Stimulated activated CD8-positive, alpha-beta memory T cell treated with anti-CD3 and anti-CD28 coated beads, Interleukin-7, amount 100 ng/mL, for 4 hours (primary cell): ENCODE measurements at regions not wholly inside any gene's neighbourhood (a gene's known extent, or its start where the extent isn't known, plus 50 kb on each side); places are given as distances from the start of the nearest gene placed in this dataset.

Experiments used
- DNase-seq, 2 donors: peaks; one replicate each; pipeline ENCODE4 v3.0.0-alpha.2; 2020; ENCODE audit warnings: low read depth in 2 of 2

DNA sequence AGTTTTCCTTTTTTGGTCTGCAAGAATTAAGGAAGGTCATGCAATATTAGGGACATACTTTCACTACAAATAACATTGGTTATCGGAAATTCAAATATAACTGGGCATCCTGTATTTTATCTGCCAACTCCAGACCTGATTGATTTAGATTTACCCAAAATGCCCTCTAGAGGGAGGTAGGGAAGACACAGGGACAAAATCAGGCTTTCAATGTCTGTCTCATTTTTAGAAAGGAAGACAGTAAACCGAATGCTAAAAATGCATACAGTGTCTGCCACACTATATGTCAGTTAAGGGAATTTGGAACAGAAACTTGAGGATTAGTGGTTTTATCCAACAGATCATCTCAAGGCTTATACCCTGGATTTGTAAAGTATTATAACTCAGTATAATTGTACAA, 161.7 kb upstream of the SOX9 start:
- DNase-seq: no peak

DNA sequence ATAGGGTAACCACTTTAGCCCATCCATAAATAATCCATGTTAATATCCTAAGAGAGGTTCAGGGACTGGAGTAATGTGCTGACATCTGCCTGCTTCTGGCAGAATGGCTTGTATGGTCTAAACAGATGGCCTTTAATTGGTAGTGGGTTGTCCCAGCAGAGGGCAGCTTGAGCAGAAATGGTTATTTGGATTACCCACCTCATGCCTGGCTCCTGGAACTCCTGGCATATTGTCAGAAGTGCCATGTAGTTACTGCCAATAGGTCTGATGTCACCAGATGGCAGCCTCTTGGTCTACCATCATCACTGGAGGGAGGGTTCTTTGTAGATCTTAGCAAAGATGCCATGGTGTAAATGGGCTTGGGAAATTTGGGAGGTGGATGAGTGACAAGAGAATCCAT, 157.5 kb upstream of the SOX9 start:
- no peak for DNase-seq

DNA sequence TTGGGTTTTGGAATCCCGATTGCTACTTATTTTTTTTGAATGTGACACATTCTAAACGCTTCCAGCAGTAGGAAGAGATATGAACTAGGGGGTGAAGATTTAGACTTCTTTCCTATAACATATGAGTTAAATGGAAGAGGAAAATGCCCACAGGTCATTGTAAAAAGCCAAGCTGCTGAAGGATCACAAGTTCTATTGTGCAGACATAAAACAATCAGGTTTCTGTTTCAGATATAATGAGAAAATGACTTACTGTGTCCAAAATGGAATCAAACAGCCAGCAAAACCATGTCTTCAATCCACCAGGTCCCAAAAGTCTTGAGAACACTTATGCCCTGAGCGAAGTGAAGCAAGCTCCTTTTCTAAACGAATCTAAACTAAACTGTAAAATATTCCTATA, 157.0 kb upstream of the SOX9 start:
- no peak for DNase-seq

DNA sequence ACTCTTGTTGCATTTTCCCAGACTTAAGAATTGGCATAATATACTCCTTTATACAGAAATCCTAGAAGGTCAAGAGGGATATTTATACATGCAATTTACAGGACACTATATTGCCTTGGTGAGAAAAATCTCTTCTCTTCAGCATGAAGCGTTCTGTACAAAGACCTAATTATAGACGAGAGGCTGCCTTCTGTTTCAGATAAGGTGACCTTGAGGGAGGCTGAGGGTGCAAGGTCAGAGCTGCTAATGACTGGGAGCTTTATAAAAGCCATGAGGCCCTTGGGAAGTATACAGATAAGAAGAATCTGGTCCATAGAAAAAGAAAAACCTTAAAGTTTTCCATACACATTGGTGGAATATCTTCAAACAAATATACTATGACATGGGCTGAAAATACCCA, 156.3 kb upstream of the SOX9 start:
- no peak for DNase-seq

DNA sequence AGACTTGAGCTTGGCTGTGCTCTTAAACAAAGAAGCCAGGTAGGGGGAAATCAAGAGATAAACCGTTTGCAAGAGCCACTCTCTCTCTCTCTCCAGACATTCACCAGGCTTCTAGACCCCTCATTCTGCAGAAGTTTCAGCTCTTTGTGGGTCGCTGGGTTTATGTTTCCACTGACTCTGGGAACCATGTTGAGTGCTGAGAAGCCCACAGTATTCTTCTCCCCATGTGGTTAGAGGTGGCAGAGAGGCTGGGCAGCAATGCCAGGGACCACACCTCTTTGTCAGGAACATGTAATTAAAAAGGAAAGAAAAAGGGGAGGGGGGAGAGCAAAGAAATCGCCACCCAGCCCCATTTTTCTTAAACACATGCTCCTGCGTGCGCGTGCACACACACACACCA, 154.8 kb upstream of the SOX9 start:
- DNase-seq: no peak

DNA sequence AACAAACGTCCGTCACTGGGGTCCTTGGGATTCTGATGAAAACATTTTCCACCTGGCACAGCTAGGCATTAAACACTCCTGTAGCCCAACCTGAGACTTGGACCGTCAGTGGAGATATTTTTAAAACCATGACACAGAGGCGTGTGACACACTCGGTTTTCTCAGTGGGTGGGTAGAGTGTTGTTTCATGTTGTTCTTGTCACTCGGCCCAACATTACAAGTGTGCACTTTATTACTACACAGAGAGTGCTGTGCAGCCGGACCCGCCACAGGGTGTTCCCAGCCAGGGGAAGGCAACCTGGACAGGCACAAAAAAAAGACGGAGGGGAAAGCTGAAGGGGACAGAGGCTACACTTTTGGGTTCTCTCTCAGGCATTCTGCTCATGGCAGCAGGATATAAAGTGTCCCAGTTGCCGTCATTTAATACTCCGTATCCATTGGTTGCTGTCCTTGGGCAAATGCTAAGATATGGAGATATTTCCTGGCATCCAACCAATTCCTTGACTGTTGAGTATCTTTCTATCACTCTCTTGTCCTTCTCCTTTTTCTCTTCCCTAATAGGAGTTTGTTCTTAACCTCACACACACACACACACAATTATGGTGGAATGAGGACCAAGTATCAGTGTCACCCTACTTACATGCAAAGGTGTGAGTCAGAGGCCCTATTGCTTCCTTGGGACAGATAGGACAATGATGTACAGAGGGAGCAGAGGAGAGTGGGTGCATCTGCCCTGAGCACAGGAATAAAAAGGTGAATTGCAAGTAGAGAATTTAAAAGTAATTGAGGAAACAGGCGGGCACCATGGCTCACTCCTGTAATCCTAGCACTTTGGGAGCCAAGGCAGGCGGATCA, 154.1 kb upstream of the SOX9 start:
- no peak for DNase-seq

DNA sequence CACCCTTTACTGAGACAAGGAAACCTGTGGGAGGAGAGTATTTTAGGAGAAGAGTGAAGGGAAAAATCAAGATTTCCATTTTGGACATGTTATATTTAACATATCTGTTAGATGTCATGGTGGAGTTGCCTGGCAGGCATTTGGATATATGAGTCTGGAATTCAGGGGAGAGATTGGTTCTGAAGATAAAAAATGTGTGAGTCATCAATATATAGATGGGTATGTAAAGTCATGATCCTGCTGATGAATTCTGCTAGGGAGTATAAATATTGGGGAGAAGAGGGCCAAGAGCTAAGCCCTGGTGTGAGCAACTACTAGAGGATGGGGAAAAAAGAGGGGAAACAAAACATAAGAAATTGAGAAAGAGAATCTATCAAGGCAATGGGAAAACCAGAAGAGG, 151.3 kb upstream of the SOX9 start:
- no peak for DNase-seq

DNA sequence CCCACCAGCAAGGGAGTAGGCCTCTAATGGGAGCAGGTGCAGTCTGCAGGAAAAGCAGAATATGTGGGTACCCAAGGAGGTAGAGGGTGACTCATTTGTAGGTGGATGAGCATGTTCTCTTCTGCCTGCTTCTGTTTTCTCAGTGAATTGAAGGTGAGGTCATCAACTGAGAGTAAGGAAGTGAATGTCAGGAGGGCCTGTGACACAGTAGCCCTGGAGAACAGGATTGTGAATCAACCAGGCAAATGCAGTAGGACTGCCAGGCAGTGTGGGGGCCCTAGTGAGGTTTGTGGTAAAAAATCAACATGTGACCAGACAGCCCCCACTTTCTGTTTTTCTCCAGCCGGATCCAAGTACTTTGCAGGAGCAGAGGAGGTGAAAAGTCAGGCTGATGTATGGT, 150.5 kb upstream of the SOX9 start:
- no peak for DNase-seq

DNA sequence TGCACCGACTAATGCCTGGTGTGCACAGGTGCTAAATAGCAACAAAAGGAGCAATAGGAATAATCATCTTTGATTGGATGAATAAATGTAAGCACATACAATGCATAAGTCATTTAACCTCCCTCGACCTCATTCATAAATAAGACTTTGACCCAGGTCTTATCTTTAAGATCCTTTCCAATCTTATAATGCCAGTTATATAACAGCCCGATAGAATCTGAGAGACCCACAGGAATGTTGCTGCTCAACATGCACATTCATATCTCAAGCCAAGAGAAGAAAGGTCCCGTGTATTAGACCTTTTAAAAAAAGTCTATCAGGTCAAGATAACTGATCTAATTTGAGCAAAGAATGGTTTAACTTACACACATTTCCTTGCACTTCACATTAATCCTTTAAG, 146.8 kb upstream of the SOX9 start:
- DNase-seq: no peak

DNA sequence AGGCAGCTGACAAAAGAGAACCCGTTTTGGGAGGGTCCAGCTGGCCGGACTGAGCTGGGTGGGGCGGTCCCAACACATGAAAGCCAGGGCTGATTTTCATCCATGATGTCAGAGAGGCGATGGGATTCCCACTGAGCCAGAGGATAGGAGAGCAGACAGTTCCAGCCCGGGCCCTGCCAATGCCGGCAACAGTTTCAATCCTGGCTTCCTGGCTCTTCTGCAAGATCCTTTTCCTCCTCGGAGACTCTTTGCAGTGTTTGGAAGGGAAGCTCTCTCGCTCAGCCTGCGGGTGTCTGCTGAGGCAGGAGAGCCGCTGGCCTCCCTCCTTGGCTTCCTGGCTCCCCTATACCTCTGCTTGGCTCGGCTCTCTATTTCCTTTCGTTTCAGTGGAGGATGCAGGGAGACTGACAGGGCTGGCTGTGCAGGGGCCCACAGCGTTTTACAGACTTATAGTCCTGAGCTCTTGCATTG, 145.5 kb upstream of the SOX9 start:
- no peak for DNase-seq

DNA sequence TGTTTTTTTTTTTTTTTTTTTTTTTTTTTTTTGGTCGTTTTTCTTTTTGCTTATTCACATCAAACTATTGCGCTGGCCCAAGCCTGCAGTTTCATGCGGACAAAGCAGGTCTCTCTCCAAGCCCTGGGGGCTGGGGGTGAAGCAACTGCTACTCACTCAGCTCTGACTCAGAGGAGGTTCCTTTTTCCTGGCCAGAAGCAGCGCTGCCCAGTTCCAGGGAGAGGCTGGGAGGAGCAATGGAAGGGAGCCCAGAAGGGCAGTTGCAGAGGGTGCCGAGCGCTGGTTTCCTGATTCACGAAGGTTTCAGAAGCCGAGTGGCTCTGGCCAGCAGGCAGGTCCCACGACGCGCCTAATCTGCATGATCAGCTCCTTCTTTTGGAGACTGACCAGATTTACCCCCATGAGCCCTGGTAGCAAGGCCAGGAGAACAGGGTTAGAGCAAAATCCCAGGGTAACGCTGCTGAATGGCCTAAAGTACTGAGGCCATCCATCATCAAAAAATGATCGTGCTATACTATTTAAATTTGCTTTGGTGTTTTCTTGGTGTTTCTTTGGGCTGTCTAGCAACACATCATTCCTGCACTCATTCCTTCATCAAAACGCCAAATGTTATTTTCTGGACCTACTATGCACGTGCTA, 144.7 kb upstream of the SOX9 start:
- no peak for DNase-seq

DNA sequence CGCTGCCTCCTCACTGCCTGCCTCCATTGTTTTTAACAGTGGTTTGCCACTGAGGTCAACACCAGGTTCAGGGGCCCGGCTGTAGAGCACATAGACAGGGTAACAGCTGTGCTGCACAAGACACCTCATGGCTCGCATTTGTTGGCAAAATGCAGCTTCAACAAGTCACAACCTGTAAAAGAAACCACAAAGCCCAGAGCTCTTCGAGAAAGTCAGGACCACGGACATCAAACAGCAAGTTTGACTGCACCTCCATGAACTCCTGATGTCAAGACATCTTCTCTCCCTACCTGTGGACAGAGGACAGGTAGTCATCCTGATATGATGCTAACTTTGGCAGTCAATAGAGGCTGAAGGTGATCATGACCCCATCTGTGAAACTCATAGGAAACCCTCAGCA, 142.4 kb upstream of the SOX9 start:
- DNase-seq: no peak

DNA sequence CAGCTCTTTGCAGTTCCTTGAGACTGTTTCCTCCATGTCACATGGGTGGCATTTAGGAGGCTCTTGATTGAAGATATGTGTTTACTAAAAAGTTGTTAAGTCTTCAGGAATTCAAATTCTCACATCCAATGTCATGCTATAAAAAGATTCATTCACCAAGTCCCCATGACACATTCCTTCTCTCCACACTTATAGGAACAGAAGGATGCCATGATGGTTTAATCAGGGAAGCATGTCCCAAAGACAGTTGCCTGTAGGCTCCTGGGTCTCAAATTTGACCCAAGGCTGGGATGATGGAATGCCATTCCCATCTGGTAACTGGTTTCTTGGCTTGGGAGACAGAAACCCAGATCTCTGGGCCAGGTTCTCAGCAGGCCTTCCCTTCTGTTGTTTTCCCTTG, 140.6 kb upstream of the SOX9 start:
- no peak for DNase-seq

DNA sequence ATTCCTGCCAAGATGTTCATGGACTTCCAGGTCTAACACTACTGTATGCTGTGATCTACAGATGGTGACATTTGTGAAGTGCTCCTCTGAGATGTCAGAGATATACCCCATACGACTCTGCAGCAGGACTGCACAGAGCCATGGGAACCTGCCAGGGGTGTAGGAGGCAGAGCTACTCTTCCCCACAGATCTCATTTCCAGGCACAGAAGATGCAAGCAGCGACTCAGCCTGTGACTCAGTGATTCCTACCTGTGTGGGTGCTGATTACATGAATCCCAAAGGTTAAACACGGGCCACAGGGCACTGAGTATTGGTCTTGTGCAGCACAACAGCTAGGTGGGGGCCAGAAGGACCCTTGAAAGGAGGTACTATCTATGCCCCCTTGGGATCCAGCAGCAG, 137.0 kb upstream of the SOX9 start:
- DNase-seq: no peak

DNA sequence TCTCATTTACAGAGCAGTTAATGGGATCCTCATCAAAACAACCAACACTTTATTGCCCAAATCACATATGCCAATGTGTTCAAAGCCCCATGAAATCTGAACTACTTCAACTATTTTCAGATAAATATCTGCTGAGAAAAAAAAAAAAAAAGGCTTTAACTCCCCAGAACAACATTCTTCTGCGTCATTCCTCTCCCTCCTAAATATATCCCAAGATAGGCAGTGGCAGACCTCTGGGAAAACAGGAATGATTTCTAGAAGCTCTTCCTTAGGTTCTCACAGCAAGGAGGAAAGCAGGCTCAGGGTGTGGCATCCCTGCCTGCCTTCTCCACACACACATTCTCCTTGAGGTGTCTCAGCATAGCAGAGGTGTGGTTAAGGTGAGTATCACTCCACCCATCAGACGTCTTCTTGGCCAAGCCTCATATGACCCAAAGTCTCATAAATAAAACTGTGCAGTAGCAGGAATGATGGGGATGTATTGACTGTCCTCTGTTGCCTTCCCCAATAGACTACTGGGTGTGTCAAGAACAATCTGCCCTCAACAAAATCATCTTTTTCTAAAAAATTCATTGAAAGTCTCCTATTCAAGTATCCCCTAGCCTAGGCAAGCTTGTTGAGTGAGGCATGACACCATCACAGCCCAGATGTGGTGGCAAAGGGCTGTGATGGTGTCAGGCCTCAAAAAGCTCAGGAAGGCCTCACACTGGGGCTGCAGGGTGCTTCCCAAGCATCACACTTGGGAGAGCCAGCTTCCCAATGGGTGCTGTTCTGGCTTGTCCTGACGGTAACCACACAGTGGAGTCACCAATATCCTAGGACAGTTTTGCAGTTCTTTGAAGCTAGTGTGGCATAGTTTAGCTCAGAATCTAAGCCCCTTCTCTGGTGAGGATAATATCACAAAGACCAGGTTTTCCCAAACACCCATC, 135.4 kb upstream of the SOX9 start:
- no peak for DNase-seq

DNA sequence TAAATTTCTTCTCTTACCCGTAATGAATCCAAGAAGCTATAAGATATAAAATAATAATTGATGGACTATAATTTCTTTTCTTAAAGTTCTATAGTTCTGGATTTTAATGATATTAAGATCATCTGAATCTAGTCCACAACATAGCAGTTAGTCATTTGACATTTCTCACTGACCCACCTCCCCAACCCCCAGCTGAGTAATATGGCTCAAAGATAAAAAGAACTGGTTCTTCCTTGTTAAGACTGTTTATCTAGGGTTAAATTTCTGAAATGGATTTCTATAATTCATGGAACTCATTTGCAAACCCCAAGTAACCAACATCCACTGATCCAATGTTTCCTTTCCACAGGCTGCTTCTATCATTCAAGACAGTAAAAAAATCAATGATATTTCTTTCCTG, 133.9 kb upstream of the SOX9 start:
- DNase-seq: no peak

DNA sequence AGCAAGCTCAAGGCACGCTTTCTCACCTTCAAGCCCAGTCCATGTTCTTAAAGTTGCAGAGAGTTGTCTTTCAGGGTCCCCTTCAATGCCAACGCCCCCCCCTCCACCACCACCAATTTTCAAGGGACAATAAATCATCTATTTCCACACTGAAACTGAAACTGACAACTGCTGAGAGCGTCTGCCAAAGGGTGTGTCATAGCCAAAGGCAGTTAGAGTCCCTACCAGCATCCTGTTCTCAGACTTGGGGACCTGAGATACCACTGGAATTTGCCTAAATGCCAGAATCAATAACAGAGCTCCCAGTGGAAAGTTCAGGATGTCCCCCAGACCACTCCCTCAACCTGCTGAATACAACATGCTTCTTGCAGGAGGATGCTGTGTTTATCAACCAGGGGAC, 133.2 kb upstream of the SOX9 start:
- no peak for DNase-seq

DNA sequence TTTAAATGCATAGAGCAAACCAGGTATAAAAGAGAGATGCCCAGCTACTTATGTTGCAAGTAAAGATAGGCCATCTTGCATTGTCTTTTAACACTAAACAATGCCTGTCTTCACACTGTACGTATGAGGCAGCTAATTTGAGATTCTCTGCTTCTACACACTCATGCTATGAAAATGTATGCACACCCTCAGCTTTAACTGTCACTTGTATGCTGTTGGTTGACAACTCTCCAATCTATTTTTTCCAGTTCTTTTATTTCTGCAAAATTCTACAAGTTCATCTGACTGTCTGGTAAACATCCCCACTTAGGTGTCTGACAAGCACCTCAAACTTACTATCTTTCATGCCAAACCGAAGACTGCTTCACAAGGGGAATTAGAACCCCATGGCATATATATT, 131.7 kb upstream of the SOX9 start:
- DNase-seq: no peak

DNA sequence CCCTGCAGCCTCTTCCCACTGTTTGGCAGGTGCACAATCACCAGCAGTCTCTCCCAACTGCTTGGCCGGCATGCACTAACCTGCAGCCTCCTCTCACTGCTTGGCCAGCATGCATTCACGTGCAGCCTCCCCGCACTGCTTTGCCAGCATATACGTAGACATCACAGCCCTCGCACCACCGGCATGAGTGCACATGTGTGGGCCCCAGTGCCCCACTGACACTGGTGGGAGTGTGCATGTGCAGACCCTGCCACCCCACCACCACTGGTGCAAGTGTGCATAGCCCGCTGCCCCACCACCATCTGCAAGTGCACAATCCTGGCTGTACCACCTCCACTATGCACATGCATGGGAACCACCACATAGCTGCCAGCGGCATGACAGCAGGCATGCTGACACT, 127.5 kb upstream of the SOX9 start:
- no peak for DNase-seq

DNA sequence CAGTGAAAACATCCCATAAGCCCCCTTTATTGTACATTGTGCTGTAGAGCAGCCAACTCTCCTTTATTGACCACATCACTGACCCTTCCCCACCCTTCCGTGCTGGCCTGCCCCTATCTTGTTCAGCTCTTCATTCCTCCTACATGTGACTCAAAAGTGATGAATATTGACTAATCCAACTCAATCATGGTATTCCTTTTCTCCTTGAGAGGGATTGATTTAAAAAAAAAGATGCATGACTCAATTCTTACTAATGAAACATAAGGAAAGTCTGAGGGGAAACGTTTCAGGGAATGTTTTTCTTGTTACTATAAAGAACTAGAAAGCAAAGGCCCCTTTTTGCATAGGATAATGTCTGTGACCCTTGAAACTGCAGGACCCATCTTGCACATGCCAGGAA, 125.2 kb upstream of the SOX9 start:
- DNase-seq: no peak

DNA sequence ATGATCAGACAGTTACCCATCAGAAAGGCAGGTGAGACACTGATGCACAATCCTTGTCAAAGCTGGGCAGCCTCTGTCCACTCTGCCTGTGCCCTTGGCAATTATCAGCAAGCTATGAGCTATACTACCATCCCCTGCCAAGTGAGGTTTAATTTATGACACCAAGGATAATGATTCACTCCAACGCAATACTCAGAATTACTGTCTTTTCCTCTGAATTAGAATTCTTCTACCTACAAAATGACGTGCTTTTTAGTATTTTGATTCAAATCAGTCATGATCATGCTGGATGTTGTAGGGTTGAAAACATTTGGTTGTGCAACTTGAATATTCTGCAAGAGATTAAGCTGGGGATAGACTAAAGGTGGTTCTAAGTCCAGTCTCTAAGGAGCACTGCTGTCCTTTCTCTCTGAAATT, 116.8 kb upstream of the SOX9 start:
- no peak for DNase-seq

DNA sequence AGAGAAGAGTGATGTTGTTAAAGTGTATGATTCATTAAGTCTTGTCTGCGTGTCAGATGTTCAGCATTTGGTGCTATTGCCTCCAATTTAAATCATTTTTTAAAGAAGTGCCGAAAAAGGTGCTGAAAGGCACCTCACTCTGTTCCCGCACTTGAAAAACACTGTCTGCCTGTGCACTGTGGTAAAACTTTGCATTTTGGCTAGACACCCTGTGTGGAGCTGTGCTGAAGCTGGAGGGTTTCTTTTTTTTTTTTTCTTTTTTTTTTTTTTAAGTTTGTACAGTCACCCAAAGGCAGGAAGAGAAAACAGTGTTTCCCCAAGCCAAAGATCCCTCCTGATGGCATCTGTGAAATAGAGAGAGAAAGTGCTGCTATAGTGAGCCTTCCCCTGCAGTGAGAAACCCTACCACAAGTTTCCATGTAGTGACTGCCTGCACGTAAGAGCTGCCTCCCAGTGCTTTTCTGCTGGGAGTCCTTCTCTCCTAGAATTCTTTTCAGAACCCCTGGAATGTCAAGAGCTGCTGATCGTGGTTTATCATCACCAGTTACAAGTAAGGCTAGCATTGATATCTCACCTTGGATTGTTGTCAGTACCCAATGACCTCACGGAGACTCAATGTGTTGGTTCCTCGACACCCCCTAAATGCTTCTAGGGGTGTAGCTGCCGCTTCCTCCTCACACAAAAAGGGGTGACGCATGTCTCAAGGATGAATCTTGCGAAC, 116.0 kb upstream of the SOX9 start:
- no peak for DNase-seq
